ENCODE measurements at regions not wholly inside any gene's neighbourhood (a gene's known extent, or its start where the extent isn't known, plus 50 kb on each side); places are given as distances from the start of the nearest gene placed in this dataset.

DNA sequence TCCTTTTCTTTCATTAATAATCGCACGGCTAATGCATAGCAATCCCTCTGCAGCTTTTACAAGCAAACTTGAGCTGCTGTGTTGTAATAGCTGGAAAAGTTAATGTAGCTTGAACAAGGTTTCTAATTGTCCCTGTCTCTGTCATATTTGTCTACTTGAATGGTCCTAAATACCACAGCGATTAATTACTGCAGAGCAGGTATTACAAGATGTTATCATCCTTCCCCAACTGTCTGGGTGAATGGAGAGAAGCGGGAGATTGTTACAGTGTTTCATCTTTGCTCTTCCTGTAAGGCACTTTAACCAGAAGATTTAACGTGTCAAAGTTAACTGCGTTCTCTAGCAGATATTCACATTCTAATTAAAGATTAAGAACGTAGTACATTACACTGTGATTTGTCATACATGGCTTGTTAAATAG is 422.2 kb upstream of the POU3F3 start:
- TF ChIP-seq, protein P1, sequence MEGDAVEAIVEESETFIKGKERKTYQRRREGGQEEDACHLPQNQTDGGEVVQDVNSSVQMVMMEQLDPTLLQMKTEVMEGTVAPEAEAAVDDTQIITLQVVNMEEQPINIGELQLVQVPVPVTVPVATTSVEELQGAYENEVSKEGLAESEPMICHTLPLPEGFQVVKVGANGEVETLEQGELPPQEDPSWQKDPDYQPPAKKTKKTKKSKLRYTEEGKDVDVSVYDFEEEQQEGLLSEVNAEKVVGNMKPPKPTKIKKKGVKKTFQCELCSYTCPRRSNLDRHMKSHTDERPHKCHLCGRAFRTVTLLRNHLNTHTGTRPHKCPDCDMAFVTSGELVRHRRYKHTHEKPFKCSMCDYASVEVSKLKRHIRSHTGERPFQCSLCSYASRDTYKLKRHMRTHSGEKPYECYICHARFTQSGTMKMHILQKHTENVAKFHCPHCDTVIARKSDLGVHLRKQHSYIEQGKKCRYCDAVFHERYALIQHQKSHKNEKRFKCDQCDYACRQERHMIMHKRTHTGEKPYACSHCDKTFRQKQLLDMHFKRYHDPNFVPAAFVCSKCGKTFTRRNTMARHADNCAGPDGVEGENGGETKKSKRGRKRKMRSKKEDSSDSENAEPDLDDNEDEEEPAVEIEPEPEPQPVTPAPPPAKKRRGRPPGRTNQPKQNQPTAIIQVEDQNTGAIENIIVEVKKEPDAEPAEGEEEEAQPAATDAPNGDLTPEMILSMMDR (IDR thresholded peaks at IDR 0.05) = no peak
- DNase-seq = no peak
- Histone ChIP-seq H3K9ac (ENCODE audit: insufficient read depth, low read length, poor library complexity, severe bottlenecking) (no peak overlapping the region), H3K9me3 (replicated peaks in 1 of 2; ENCODE audit: control insufficient read depth in 1 of 2, insufficient read depth in 1 of 2, low read length in 2 of 2) (no peaks in the 10 kb centered on the region), H3K4me2 (replicated peaks; ENCODE audit: extremely low read depth, low read length, poor library complexity, severe bottlenecking) (no peak overlapping the region), H3K27ac (ENCODE audit: low read depth in 1 of 2, low read length in 2 of 2) (no peak overlapping the region), H3K79me2 (ENCODE audit: insufficient read depth, low read length) (no peaks in the 10 kb centered on the region), H4K20me1 (ENCODE audit: insufficient read depth, low read length) (no peaks in the 10 kb centered on the region), H3K36me3 (replicated peaks in 1 of 2; ENCODE audit: control insufficient read depth in 1 of 2, insufficient read depth in 2 of 2, low read length in 2 of 2) (no peaks in the 10 kb centered on the region), H2AFZ (ENCODE audit: insufficient read depth, low read depth, low read length, poor library complexity, severe bottlenecking) (no peak overlapping the region), H3K4me3 (replicated peaks in 1 of 3; ENCODE audit: low read depth in 2 of 3, low read length in 3 of 3) (no peak overlapping the region), H3K4me1 (ENCODE audit: control insufficient read depth in 1 of 2, insufficient read depth in 2 of 2, low read length in 2 of 2) (no peaks in the 10 kb centered on the region), H3K27me3 (ENCODE audit: control insufficient read depth in 2 of 2, insufficient read depth in 2 of 2, low read length in 2 of 2) (peaks cover 4 to 6% of the 10 kb centered on the region in 2 donors)
- H3K36me3 Mint-ChIP-seq = no peaks in the 10 kb centered on the region
- peaks cover 0 to 3% (median 0%) of the 10 kb centered on the region in 7 donors for H3K9me3 Mint-ChIP-seq
- peaks cover 6% of the 10 kb centered on the region for H3K4me1 Mint-ChIP-seq
- no peak overlapping the region for H3K27ac Mint-ChIP-seq
- H3K4me3 Mint-ChIP-seq = no peak overlapping the region
- intact Hi-C loops (cut with micrococcal nuclease) = no loop called here
- no CpG with 5 or more reads among the region's 7 CpGs for WGBS (ENCODE audit: insufficient coverage)
- H3K27me3 Mint-ChIP-seq (ENCODE audit: low read depth in 3 of 3) = peaks cover 25 to 33% (median 25%) of the 10 kb centered on the region in 3 donors

DNA sequence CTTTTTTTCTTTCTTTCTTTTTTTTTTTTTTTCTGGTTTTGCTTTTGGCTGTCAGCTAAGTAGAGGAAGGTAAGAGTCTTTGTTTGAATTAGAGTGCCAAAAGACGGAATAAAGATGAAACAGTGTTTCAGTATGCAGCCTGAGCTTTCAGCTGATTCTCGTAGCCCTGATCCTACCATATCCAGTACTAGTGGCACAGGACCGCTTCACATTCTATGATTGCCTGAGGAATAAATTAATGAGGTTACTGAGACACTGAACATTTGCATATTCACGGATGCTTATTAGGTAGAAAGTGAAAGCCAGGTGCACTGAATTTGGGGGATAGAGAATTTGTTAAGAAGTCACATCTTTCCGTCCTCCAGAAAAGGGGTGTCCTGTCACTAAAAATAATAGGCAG is 421.5 kb upstream of the POU3F3 start:
- Histone ChIP-seq H3K4me3 (replicated peaks in 1 of 3; ENCODE audit: low read depth in 2 of 3, low read length in 3 of 3) (no peak overlapping the region), H3K9me3 (replicated peaks in 1 of 2; ENCODE audit: control insufficient read depth in 1 of 2, insufficient read depth in 1 of 2, low read length in 2 of 2) (no peaks in the 10 kb centered on the region), H3K4me2 (replicated peaks; ENCODE audit: extremely low read depth, low read length, poor library complexity, severe bottlenecking) (no peak overlapping the region), H3K79me2 (ENCODE audit: insufficient read depth, low read length) (no peaks in the 10 kb centered on the region), H3K36me3 (replicated peaks in 1 of 2; ENCODE audit: control insufficient read depth in 1 of 2, insufficient read depth in 2 of 2, low read length in 2 of 2) (no peaks in the 10 kb centered on the region), H2AFZ (ENCODE audit: insufficient read depth, low read depth, low read length, poor library complexity, severe bottlenecking) (no peak overlapping the region), H4K20me1 (ENCODE audit: insufficient read depth, low read length) (no peaks in the 10 kb centered on the region), H3K9ac (ENCODE audit: insufficient read depth, low read length, poor library complexity, severe bottlenecking) (no peak overlapping the region), H3K27ac (ENCODE audit: low read depth in 1 of 2, low read length in 2 of 2) (no peak overlapping the region), H3K4me1 (ENCODE audit: control insufficient read depth in 1 of 2, insufficient read depth in 2 of 2, low read length in 2 of 2) (no peaks in the 10 kb centered on the region), H3K27me3 (ENCODE audit: control insufficient read depth in 2 of 2, insufficient read depth in 2 of 2, low read length in 2 of 2) (peaks cover 4 to 6% of the 10 kb centered on the region in 2 donors)
- Mint-ChIP-seq H3K9me3 (peaks cover 0 to 3% (median 0%) of the 10 kb centered on the region in 7 donors), H3K4me1 (peaks cover 6% of the 10 kb centered on the region), H3K36me3 (no peaks in the 10 kb centered on the region), H3K4me3 (no peak overlapping the region), H3K27me3 (ENCODE audit: low read depth in 3 of 3) (peaks cover 25 to 33% (median 25%) of the 10 kb centered on the region in 3 donors), H3K27ac (no peak overlapping the region)
- 96% methylated on average over 2 of the region's 5 CpGs for WGBS (ENCODE audit: insufficient coverage)
- DNase-seq = no peak
- TF ChIP-seq, protein P1 (IDR thresholded peaks at IDR 0.05) = no peak
- intact Hi-C loops (cut with micrococcal nuclease) = no loop called here
